ENCODE measurements at regions not wholly inside any gene's neighbourhood (a gene's known extent, or its start where the extent isn't known, plus 50 kb on each side); places are given as distances from the start of the nearest gene placed in this dataset.

GRCh38 chr21:24852610-24853195 is 754.6 kb downstream of the MRPL39 start:
- no peak overlapping the region for H3K27ac ChIP-seq
- no peaks in the 10 kb centered on the region for H3K4me1 ChIP-seq (ENCODE audit: insufficient read depth)
- no peaks in the 10 kb centered on the region for H3K27me3 ChIP-seq
- intact Hi-C loops (cut with DNase I): no loop called here
- no peak for DNase-seq
- H3K36me3 ChIP-seq: no peaks in the 10 kb centered on the region
- no peaks in the 10 kb centered on the region for H3K9me3 ChIP-seq
- TF ChIP-seq EP300 (IDR thresholded peaks at IDR 0.05) (no peak), POLR2A (IDR thresholded peaks at IDR 0.05) (no peak)
- TF ChIP-seq, protein P1, sequence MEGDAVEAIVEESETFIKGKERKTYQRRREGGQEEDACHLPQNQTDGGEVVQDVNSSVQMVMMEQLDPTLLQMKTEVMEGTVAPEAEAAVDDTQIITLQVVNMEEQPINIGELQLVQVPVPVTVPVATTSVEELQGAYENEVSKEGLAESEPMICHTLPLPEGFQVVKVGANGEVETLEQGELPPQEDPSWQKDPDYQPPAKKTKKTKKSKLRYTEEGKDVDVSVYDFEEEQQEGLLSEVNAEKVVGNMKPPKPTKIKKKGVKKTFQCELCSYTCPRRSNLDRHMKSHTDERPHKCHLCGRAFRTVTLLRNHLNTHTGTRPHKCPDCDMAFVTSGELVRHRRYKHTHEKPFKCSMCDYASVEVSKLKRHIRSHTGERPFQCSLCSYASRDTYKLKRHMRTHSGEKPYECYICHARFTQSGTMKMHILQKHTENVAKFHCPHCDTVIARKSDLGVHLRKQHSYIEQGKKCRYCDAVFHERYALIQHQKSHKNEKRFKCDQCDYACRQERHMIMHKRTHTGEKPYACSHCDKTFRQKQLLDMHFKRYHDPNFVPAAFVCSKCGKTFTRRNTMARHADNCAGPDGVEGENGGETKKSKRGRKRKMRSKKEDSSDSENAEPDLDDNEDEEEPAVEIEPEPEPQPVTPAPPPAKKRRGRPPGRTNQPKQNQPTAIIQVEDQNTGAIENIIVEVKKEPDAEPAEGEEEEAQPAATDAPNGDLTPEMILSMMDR (IDR thresholded peaks at IDR 0.05): no peak
- H3K4me3 ChIP-seq: no peak overlapping the region
- 88 to 94% (median 94%) methylated on average over 1 of the region's 1 CpG for WGBS, 3 donors

- 15 to 54% (median 30%) methylated on average over 1 of the region's 1 CpG for WGBS, 3 donors
- TF ChIP-seq EP300 (IDR thresholded peaks at IDR 0.05): no peak
- TF ChIP-seq, protein P1 (IDR thresholded peaks at IDR 0.05): no peak
- no peak for TF ChIP-seq POLR2A (IDR thresholded peaks at IDR 0.05)
- Histone ChIP-seq H3K27ac (no peak overlapping the region), H3K9me3 (no peaks in the 10 kb centered on the region), H3K4me3 (no peak overlapping the region), H3K27me3 (no peaks in the 10 kb centered on the region), H3K36me3 (no peaks in the 10 kb centered on the region), H3K4me1 (ENCODE audit: insufficient read depth) (no peaks in the 10 kb centered on the region)
- DNase-seq: no peak
- intact Hi-C loops (cut with DNase I): no loop called here
Measured at GRCh38 chr21:24850121-24850520, 757.2 kb downstream of the MRPL39 start.

GRCh38 chr21:24844671-24845070 is 762.6 kb downstream of the MRPL39 start:
- Histone ChIP-seq H3K27me3 (no peaks in the 10 kb centered on the region), H3K36me3 (no peaks in the 10 kb centered on the region), H3K4me3 (no peak overlapping the region), H3K4me1 (ENCODE audit: insufficient read depth) (no peaks in the 10 kb centered on the region), H3K27ac (no peak overlapping the region), H3K9me3 (no peaks in the 10 kb centered on the region)
- TF ChIP-seq, protein P1 (IDR thresholded peaks at IDR 0.05): no peak
- TF ChIP-seq POLR2A (IDR thresholded peaks at IDR 0.05) (no peak), EP300 (IDR thresholded peaks at IDR 0.05) (no peak)
- intact Hi-C loops (cut with DNase I): no loop called here
- 18 to 23% (median 20%) methylated on average over 5 of the region's 5 CpGs for WGBS, 3 donors
- no peak for DNase-seq

DNA sequence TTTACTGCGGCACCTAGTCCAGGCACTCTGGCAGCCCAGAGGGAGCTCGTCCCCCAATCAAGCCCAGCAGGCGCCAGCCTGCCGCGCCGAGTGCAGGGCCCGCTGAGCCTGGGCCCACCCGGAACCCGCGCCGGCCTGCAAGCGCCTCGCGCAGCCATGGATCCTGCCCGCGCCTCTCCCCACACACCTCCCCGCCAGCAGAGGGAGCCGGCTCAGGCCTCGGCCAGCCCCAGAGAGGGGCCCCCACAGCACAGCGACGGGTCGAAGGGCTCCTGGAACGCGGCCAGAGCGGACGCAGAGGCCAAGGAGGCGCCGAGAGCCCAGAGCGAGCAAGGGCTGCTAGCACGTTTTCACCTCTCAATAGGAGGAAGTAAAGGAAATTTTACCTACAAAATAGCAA is 767.0 kb downstream of the MRPL39 start:
- no peaks in the 10 kb centered on the region for H3K4me1 ChIP-seq (ENCODE audit: insufficient read depth)
- H3K27ac ChIP-seq: no peak overlapping the region
- H3K36me3 ChIP-seq: no peaks in the 10 kb centered on the region
- DNase-seq: peak in 1 of 5 donors; percentile 17
- H3K9me3 ChIP-seq: no peaks in the 10 kb centered on the region
- no peaks in the 10 kb centered on the region for H3K27me3 ChIP-seq
- TF ChIP-seq POLR2A (IDR thresholded peaks at IDR 0.05) (no peak), EP300 (IDR thresholded peaks at IDR 0.05) (no peak)
- TF ChIP-seq, protein P1 (IDR thresholded peaks at IDR 0.05): no peak
- 91 to 94% (median 94%) methylated on average over 29 to 30 of the region's 30 CpGs for WGBS, 3 donors
- intact Hi-C loops (cut with DNase I): no loop called here
- H3K4me3 ChIP-seq: no peak overlapping the region
